H1 (cell line): ENCODE measurements at regions not wholly inside any gene's neighbourhood (a gene's known extent, or its start where the extent isn't known, plus 50 kb on each side); places are given as distances from the start of the nearest gene placed in this dataset.

ENCODE experiments used
- CHD7 ChIP-seq: fragments of 300-600 bp; sonication (generic); IDR thresholded peaks from 2 replicates; pipeline ENCODE4 v1.7.1; 2012; ENCODE audit warnings: low read length, moderate library complexity, mild to moderate bottlenecking, inconsistent platforms; ENCODE audit not compliant: insufficient replicate concordance
- RNF2 ChIP-seq: fragments of 200-900, 300-1000 bp; sonication (generic); IDR thresholded peaks from 2 replicates; pipeline ENCODE4 v1.7.1; 2016; ENCODE audit warnings: borderline replicate concordance, low read depth, mild to moderate bottlenecking, antibody characterized with exemption, low read length; ENCODE audit not compliant: poor library complexity, severe bottlenecking; ENCODE audit errors: missing control alignments
- SIN3A ChIP-seq, 2 experiments: IDR thresholded peaks in 1 of 2; conservative IDR thresholded peaks in 1 of 2; 2 replicates each; pipeline ENCODE4 v1.6.1; 2011 to 2012; ENCODE audit warnings: low read length in 2 of 2, improper control_type of control experiment in 1 of 2, low read depth in 1 of 2, mild to moderate bottlenecking in 1 of 2
- SIX5 ChIP-seq: IDR thresholded peaks from 2 replicates; pipeline ENCODE4 v1.6.1; 2011; ENCODE audit warnings: mild to moderate bottlenecking, low read depth, low read length
- TAF1 ChIP-seq: IDR thresholded peaks from 2 replicates; pipeline ENCODE4 v1.6.1; 2011; ENCODE audit warnings: mild to moderate bottlenecking, low read depth, low read length

DNA sequence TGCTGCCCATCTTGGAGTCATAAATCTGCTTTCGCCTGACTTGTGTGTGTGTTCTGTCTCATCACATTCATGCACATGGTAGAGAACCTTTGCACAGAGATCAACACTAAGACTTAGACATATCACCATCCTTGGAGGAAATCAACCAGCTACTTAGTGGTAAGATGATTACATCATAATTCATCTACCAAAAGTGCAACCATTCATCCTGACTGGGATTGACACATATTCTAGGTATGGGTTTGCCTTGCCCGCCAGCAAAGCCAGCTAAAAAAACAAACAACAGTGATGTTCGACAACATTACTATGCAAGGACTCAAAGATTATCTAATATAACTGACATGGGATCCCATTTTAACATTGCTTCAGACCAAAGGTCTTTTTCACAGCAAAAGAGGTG is 228.7 kb downstream of the NUAK1 start (continued):
- TF ChIP-seq CHD7 = no peak
- no peak for TF ChIP-seq RNF2
- TF ChIP-seq SIN3A (conservative IDR thresholded peaks at IDR 0.05 in 1 of 2, IDR thresholded peaks at IDR 0.05 in 1 of 2; ENCODE audit: low read depth in 1 of 2, low read length in 2 of 2) = no peak
- TF ChIP-seq TAF1 = no peak
- TF ChIP-seq SIX5 = no peak
